Adrenal gland (tissue), 5 donors: ENCODE measurements at regions not wholly inside any gene's neighbourhood (a gene's known extent, or its start where the extent isn't known, plus 50 kb on each side); places are given as distances from the start of the nearest gene placed in this dataset.

ENCODE experiments used
- CTCF ChIP-seq, 6 experiments: fragments of 450-650 bp in 4 of 6; fragments of 200-600 bp in 2 of 6; sonication (generic) in 1 of 6; IDR thresholded peaks; 1 replicate in 5 of 6; 2 replicates in 1 of 6; pipeline versions ENCODE4 v1.5.1 to v1.8.0; 2016 to 2021; ENCODE audit warnings: antibody characterized with exemption in 6 of 6, mild to moderate bottlenecking in 2 of 6, moderate library complexity in 1 of 6
- POLR2A ChIP-seq, 2 donors: fragments of 450-650 bp; IDR thresholded peaks; one replicate each; pipeline ENCODE4 v1.6.1; 2017; ENCODE audit warnings: antibody characterized with exemption in 2 of 2, mild to moderate bottlenecking in 2 of 2, moderate library complexity in 1 of 2
- donor health status: DM: no; HTN: no; CAD: no.

- no peak for TF ChIP-seq CTCF (IDR thresholded peaks at IDR 0.05)
- TF ChIP-seq POLR2A (IDR thresholded peaks at IDR 0.05), result no peak
Measured at GRCh38 chr11:131178020-131178419, 192.4 kb upstream of the NTM start.
